NCI-H2171 (cell line): ENCODE measurements at regions not wholly inside any gene's neighbourhood (a gene's known extent, or its start where the extent isn't known, plus 50 kb on each side); places are given as distances from the start of the nearest gene placed in this dataset.

ENCODE experiments used
- DNase-seq: peaks from one replicate; lab custom pipeline; 2025; lab: John Stamatoyannopoulos, UW

DNA sequence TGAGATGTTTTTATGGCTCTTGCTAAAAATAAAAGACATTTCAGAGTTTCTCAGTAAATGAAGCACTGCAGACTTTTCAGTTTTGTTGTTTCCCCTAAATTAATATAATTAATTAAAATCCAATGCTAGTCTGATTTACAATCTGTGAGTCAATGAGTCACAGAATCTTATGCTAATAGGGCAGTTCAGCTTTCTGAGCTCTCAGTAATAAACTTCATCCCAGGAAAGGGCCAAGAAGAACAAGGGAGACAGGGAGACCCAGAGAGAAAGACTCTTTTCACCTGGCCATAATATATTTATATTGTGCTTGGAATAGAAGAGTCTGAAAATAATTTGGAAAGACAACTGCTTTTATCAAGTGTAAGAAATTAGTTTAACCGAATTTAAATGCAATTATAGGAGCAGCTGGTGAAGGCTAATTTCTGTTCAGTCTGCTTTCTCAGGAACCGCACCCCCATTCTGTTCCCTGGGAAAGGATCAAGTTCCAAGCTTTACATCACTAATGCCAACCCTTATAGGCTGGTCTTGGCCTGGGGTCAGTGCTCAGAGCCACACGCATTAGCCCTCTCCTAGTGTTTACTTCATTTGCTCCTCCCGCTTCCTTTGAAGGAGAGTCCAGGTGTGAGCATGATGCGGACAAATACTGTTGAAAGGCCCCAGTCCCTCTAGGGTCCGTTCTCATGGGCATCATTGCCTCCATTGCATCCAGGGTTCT is 145.6 kb downstream of the ZBTB18 start:
- no peak for DNase-seq

DNA sequence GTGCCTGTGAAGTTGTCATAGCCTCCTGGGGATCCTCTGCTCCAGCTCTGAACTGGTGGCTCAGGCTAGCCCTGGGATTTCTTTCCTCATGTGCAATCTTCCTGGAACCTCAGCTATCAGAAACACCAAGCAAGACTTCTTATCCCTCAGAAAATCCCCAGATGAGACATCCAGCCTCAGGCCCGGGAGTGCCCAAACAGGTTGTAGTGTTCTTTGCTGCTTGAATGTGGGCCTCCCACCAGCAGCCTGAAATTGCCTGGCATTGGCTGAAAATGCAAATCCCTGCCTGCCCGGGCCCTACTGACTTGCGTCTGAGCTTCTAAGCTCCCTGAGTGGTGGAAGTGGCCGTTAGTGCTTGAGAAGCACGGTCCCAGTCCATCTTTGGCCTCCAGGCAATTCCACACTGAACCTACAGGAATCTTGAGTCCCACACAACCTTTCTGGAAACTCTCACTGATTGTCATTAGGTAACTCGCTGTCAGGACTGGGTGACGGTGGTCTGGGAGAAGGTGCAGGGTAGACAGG is 146.8 kb downstream of the ZBTB18 start:
- no peak for DNase-seq

DNA sequence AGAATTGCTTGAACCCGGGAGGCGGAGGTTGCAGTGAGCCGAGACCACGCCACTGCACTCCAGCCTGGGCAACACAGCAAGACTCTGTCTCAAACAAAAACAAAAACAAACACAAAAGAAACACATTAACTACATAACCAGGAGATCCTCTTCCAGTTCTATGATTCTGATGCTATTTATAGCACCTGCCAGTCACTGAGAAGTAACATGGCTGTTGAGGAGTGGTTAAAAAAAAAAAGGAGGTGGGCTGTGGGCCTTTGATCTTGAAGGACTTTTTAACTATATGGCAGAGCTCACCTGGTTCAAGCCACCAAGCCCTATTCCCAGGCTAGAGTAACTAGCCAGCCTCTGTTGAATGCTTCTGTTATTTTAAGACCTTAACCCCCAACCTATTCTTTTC is 148.8 kb downstream of the ZBTB18 start:
- DNase-seq: no peak

DNA sequence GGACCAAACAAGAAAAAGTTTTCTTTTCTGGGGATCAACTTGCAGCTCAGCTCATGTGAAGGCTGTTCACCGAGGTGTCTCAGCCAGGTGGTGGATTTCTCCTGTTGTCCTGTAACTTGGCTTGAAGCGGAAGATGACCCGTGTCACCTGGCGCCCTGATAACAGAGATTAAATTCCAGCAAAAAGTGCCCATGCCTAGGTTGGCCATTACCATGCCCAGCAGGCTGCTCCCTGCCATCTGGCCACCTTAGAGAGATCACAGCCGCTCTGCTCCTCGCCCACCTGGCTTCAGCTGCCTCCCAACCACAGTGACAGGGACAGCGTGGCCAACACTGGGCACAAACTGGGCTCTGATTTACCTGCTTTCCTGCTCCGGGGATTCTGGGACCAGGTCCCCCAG is 149.5 kb downstream of the ZBTB18 start:
- DNase-seq: no peak

DNA sequence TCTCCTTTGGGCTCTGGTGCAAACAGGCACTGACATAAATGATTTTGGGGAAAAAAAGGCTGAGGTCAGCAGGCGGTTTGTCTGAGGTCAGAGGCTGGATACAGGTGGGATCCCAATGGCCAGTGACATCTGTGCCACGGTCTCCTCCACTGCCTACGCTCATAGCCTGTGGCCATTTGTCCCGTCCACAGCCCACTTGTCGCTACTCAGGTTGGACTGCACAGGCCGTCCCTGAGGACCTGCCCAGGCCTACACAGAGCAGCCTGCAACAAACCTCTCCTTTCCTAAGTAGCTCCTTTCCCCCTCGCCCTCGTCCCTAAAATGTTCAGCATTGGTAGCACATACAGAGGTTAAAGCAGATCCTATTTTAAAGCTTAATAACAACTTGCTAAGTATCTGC is 150.7 kb downstream of the ZBTB18 start:
- no peak for DNase-seq

DNA sequence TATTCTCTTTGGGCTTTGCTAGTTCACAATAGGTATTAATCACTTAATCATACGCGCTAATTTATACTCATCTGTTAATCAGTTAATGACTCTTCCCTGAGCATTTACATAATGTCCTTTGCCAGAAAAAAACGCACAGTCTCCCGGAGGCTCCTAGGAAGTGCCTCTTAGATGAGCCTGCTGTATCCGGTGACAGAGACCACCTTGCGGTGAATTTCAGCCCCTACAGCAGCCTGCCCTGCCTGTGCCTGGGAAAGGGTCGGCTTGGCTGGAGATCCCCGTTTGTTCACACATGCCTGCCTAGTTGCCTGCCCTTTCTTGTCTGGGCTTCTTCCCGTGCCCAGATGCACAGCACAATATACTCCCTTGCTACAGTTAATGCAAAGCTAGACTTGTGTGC is 152.9 kb downstream of the ZBTB18 start:
- DNase-seq: no peak

DNA sequence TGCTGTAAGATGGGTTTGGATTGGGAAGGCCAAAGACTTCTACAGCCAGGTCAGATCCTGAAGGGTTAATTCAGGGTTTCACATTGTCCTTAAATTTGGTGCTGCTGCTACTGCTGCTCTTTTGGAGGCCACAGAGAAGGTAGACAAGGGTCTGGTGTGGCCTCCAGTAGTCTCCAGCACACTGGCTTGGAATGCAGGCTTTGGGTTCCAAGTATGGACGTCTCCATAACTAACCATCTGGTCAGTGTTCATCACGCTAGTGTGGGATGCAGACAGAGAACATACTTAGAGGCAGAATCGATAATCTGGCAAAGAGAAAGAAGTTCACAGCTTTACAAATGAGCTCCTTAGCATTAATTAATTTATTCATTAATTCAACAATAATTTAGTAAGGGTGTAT is 154.1 kb downstream of the ZBTB18 start:
- no peak for DNase-seq

DNA sequence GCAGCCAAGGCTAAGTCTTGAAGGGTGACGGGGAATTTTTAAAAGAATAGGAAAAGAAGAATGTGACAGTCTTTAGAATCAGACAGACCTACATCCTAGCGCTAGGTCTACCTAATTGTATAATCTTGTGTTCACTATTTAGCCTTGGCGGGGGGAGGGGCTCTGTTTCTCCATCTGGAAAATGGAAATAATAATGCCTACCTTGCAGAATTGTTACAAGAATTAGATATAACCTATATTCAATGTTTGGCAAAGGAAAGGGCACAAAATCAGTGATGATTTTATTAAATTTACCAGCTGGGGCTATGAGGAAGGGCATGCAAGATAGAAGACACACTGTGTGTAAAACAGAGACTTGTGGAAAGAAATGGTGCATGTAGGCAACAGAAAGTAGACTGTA is 154.8 kb downstream of the ZBTB18 start:
- no peak for DNase-seq

DNA sequence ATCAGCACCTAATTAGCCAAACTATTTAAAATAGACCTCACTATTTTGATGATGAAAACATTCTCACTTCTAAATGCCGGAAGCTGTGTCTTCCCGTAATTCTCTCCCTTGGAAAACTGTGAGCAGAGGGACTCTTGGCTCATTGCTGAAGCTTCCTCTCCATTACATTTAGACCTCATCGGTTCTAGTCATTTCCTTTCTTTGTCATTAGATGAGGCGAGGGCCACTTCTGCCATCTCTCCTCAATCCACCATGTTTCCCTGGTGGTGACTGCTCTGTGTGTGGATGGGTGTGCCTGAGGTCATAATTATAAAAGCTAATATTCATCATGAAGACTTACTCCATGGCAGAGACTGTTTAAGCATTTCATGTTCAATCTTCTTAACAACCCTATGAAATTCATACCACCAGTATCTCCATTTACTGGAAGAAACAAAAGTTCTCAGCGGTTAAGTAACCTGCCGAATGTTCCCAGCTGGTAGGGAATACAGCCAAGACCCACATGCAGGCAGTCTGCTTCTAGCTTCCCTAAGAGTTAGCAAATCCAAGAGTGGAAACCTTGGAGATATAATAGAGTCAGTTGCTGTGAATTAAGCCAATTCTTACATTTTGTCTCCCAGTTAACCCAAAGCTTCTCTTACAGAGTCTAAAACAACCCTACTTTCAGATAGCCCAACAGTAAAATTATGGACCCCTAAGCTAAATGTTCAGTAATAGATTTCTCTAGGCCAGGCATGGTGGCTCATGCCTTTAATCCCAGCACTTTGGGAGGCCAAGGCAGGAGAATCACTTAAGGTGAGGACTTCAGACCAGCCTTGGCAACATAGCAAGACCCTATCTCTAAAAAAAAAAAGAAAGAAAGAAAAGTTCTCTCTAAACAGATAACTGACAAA is 156.2 kb downstream of the ZBTB18 start:
- DNase-seq: no peak

DNA sequence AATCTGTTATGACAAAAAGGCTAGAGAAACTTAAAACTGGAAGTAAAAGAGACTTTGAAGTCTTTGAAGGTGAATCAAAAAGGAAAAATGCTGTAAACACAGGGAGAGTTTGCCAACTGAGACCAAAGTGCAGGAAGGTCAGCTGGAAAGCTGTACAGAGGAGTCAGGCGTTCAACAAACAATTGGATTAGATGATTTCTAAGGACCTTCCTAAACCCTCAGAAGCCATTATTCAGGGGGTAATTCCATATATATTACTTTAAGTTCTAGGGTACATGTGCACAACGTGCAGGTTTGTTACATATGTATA is 156.8 kb downstream of the ZBTB18 start:
- no peak for DNase-seq

DNA sequence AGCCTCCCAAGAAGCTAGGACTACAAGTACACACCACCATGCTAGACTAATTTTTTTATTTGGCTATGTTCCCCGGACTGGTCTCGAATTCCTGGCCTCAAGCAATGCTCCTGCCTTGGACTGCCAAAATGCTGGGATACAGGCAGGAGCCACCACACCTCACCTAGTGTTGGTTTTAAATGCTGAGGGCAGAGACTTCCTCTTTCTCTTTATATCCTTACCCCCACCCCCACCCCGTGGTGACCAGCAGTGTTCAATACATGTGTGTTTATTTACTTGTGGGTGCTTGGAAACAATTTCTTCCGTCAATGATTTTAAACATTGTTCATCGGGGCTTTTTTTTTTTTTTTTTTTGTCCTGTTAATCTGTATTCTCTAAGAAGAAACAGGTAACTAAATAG is 158.9 kb downstream of the ZBTB18 start:
- DNase-seq: no peak

DNA sequence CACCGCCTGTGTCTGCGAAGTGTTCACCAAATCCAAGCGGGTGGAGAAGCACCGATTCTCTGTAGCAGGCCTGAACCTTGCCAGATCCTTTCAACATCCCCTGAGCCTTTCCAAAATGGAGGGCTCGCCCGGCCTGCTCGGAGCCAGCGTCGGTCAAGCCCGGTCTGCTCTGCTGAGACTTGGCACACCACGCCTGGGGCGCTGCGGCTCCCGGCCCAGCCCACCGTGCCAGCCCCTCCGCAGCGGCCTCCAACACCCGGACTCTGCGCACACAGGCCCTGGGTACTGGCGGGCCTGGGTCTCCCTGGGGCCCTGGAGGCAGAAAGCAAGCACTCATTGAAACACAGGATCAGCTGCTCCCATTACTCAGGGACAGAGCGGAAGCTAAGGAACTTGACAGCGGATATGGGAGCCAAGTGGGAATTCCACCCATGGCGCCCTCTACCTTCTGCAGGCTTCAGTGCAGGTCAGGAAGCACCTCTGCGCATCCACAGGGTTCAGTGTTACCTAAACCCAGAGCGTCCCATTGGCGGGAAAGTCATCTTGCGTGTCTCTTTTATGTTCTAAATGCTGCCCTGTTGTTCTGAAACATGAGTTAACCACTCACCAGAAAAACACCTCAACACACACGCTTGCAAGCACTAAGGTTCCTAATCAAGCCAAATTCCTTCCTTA is 159.9 kb downstream of the ZBTB18 start:
- no peak for DNase-seq

DNA sequence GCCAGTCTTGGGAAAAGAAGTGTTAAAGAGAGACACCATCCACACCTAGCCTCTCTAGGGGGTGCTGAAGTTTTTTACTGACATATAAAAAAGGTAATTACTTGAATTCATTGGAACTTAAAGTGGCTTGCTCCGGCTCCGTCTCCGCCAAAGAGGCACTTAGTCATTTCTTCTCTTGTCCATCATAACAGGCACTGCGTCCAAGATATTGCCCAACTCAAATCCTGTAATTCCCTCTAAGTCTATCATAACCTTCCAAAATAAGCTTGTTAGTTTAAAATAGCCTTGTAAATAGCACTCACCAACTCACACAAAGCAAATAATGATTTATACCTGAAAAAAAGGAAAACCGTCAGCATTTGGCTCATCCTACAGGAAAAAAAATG is 160.5 kb downstream of the ZBTB18 start:
- no peak for DNase-seq

DNA sequence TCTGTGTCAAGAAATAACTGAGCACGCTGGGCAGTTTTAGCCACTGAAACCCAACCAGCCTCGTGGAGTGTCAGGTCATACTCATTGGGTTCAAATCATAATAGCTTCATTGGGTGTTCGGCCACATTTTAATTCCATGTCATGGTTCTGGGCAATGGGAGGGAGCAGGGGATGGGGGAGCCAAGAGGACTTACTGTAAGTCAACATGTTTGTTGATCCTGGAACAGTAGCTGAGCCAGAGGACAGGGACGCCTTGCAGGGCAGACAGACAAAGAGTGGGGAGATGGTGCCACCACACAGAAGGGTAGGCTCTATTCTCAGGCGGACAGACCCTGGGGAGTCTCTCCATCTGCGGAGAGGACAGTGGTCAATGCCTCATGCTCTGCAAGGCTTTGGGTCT is 161.1 kb downstream of the ZBTB18 start:
- DNase-seq: no peak

DNA sequence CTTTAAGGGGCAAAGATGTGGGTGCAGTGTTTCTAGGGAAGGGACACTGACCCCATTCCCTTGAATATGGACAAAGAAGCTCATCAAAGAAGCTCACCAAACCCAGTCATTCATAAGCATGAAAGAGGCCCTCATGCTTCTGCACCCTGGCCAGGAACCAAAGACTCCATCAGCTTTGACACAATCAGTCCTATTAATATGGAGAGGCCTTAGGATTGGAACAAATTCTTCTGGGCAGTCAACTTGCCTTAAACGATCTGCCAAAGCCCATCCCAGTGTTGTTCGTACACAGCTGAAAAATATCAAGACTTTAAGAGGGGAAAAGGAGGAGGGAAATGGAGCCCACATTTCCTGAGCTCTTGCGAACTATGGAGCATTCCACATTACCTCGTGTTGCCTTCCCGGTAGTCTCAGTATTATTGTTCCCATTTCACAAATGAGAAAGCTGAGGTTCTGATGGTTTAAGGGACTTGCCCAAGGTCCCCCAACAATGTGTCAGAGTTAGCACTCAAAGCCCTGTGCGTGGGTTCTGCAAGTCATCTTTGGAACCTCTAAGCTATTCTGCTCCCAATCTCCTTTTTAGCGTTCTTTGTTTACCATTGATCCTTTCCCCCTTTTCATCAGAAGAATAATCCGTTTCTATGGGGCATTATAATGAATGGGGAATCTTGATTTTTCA is 161.9 kb downstream of the ZBTB18 start:
- DNase-seq: no peak

DNA sequence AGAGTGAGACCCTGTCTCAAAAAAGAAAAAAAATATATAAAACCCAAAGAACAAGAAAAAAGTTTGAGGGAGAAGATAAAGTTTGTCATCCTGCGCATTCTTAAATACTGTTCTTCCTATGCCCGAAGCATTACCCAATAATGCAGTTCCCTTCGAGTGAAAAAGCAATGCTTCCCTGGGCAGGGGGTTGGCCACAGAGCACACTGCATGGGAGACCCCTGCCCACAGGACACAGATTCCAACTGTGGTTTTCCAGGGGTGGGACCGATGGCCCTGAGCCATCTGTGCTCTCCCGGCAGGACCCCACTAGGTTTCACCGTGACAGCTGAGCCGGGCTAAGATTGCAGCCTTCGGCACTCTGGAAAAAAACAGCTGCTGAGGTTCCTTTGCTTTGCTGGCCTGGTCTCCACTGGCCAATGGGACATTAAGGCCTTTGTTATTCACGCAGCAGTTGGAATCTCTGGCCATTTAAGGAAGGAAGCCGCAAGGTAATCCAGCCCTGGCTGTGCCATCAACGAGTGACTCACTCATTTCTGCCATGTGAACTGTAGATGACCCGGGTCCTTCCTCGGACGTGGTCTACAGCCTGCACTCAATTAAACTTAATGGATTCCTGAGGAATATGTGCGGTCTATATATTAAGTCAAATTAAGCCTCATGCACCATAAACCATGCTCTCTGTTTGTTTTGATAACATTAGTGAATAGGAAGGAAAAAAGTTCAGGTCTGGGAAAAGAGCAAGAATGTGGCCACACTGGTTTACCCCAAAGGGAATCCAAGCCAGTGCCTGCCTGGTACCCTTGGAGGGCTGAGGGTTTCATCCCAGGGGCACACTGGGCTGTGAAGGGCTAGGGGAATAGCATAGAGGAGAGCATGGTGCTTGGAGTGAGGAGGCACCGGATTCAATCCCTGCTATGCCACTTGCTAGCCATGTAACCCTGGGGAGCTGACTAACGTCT is 163.2 kb downstream of the ZBTB18 start:
- DNase-seq: no peak

DNA sequence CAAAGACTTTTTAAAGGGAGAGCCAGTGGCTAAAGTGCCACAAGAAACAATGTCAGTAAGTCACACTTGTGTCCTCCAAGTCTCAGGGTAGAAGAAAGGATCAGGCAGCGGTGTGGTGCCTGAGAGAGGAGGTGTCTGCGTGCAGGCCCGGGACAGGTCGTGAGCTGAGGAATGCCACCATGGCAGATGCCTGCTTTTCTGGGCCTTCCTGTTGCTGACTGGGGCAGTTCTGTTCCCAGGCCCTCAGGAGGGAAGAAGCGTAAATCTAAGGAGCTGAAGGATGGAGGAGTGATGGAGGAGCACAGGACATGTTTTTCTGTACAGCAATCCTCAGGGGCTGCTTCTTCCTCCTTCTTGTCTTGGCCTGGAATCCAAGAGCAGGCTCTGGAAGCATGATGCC is 165.8 kb downstream of the ZBTB18 start:
- no peak for DNase-seq

DNA sequence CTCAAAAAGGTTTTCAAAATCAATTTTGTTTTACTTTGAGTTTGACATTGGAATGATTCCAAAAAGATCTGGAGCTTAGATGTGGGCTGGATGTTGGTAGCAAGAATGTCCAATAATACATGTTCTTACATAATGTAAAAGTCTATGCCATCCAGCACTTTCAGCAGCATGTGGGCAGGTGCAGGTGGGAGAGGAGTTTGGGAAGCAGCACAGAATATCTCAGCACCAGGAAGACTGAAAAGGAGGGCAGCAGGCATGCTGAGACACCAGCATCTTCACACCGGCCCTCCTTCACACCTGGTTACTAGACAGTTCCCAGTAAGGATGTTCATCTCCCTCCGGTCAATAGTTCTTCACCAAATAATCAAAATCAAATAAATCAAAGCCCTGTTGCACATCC is 166.6 kb downstream of the ZBTB18 start:
- no peak for DNase-seq

DNA sequence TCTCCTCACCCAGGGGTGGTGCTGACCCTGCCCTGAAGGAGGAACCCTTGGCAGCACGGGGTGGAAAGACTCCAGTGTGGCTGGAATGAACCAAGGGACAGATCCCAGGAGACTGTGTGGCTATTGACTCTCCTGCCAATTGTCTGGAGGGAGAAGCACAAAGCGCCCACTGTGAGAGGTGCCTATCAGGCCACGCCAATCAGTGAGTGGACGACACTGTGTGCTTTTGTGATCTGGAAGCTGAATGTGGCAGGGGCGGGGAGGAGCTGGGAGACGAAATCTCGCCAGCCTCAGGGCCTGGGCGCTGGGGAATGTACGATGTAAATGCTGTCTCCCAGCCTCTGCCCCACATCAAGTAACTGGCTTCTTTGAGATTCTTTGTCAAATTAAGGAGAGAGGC is 167.1 kb downstream of the ZBTB18 start:
- DNase-seq: no peak

DNA sequence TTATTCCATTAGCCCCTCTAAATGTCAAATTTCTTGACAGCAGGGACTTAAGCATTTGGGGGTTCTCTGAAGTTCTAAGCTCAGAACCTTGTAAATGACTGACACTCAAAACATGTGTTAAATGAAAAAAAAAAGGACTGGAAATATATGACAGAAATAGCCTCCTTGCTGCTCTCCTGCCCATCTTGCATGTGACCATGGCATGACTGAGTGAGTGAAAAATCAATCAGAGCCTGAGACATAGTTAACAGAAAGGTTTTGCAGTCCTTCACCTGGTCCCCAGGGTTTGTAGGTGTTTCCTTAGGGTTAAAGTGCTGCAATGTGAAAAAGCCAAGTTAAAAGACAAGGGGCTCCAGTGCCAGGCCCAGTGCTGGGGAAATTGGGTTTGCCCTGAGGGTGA is 168.1 kb downstream of the ZBTB18 start:
- no peak for DNase-seq

DNA sequence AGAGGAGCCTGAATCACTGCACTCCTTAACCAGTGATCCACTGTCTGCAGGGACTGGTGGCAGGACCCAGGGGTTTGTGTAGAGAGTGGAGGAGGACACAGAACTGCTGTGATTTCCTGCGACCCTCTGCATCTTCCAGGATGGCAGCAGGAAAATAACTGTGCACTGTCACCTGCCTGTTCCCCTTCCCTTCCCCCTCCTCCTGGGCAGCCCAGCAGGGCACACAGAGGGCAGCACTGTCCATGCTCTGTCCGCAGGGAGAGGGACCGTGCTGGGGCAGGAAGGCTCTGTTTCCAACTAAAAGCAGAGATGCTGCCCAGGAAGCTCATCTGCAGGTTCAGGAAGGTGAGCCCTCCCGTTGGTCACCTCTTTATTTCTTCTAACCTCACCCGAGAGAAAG is 168.7 kb downstream of the ZBTB18 start:
- DNase-seq: no peak
